Nephron progenitor cell (in vitro differentiated cells): ENCODE measurements at regions not wholly inside any gene's neighbourhood (a gene's known extent, or its start where the extent isn't known, plus 50 kb on each side); places are given as distances from the start of the nearest gene placed in this dataset.

Experiments
- DNase-seq: peaks from one replicate; pipeline ENCODE4 v3.0.0; 2021
- H3K27ac Mint-ChIP-seq: 2 replicates; pipeline ENCODE4 v1.8.0; 2021; ENCODE audit warnings: mild to moderate bottlenecking, moderate library complexity, mixed read lengths
- H3K27me3 Mint-ChIP-seq: 2 replicates; pipeline ENCODE4 v1.8.0; 2021; ENCODE audit warnings: mild to moderate bottlenecking, low read depth, mixed read lengths; ENCODE audit not compliant: poor library complexity
- H3K36me3 Mint-ChIP-seq: 2 replicates; pipeline ENCODE4 v1.8.0; 2021; ENCODE audit warnings: low read depth, mixed read lengths
- H3K4me1 Mint-ChIP-seq: 2 replicates; pipeline ENCODE4 v1.8.0; 2021; ENCODE audit warnings: mixed read lengths
- H3K4me3 Mint-ChIP-seq: 2 replicates; pipeline ENCODE4 v1.8.0; 2021; ENCODE audit warnings: mild to moderate bottlenecking, moderate library complexity, mixed read lengths
- H3K9me3 Mint-ChIP-seq: 2 replicates; pipeline ENCODE4 v1.8.0; 2021; ENCODE audit warnings: mild to moderate bottlenecking, moderate library complexity, mixed read lengths
- CTCF ChIP-seq: fragments of 200-600 bp; sonication (generic); IDR thresholded peaks from 2 replicates; pipeline ENCODE4 v1.5.0; 2021; ENCODE audit warnings: antibody characterized with exemption

- no peak for DNase-seq
- no peaks in the 10 kb centered on the region for H3K9me3 Mint-ChIP-seq
- H3K4me1 Mint-ChIP-seq: peaks cover 11% of the 10 kb centered on the region
- no peaks in the 10 kb centered on the region for H3K36me3 Mint-ChIP-seq
- H3K4me3 Mint-ChIP-seq: no peak overlapping the region
- H3K27ac Mint-ChIP-seq: no peak overlapping the region
- peaks cover 3% of the 10 kb centered on the region for H3K27me3 Mint-ChIP-seq
- no peak for TF ChIP-seq CTCF
Observed at GRCh38 chr12:58980768-58981167, 60.5 kb upstream of the LRIG3 start.

GRCh38 chr12:58978717-58979116 lies 58.4 kb upstream of the LRIG3 start:
- DNase-seq: no peak
- Mint-ChIP-seq H3K36me3 (no peaks in the 10 kb centered on the region), H3K9me3 (no peaks in the 10 kb centered on the region), H3K4me3 (no peak overlapping the region), H3K27me3 (no peaks in the 10 kb centered on the region), H3K4me1 (peaks cover 10% of the 10 kb centered on the region), H3K27ac (no peak overlapping the region)
- TF ChIP-seq CTCF: no peak

- H3K4me3 Mint-ChIP-seq: no peak overlapping the region
- H3K4me1 Mint-ChIP-seq: peaks cover 10% of the 10 kb centered on the region
- no peak for DNase-seq
- TF ChIP-seq CTCF: no peak
- H3K36me3 Mint-ChIP-seq: no peaks in the 10 kb centered on the region
- H3K27ac Mint-ChIP-seq: no peak overlapping the region
- no peaks in the 10 kb centered on the region for H3K27me3 Mint-ChIP-seq
- H3K9me3 Mint-ChIP-seq: no peaks in the 10 kb centered on the region
Observed at GRCh38 chr12:58977476-58977875, 57.2 kb upstream of the LRIG3 start.

- H3K36me3 Mint-ChIP-seq: no peaks in the 10 kb centered on the region
Observed at GRCh38 chr12:58976146-58976545, 55.8 kb upstream of the LRIG3 start.

More at GRCh38 chr12:58976146-58976545, 55.8 kb upstream of the LRIG3 start:
- no peak overlapping the region for H3K4me3 Mint-ChIP-seq
- DNase-seq: no peak
- no peak overlapping the region for H3K27ac Mint-ChIP-seq
- no peaks in the 10 kb centered on the region for H3K9me3 Mint-ChIP-seq
- H3K27me3 Mint-ChIP-seq: no peaks in the 10 kb centered on the region
- H3K4me1 Mint-ChIP-seq: peaks cover 10% of the 10 kb centered on the region
- no peak for TF ChIP-seq CTCF
